IPS-15b (cell line): ENCODE measurements at regions not wholly inside any gene's neighbourhood (a gene's known extent, or its start where the extent isn't known, plus 50 kb on each side); places are given as distances from the start of the nearest gene placed in this dataset.
"Not testable (repeated sequence)": the region's sequence is repeated elsewhere in the genome, so short reads cannot be mapped to it uniquely, and the experiment has no call there.

Experiments
- H3K27me3 ChIP-seq: one replicate; pipeline ENCODE4 v1.6.1; 2013; ENCODE audit warnings: low read length; ENCODE audit not compliant: control insufficient read depth, insufficient read depth
- H3K36me3 ChIP-seq: one replicate; pipeline ENCODE4 v1.6.1; 2013; ENCODE audit warnings: low read length; ENCODE audit not compliant: control insufficient read depth, insufficient read depth
- H3K4me1 ChIP-seq: one replicate; pipeline ENCODE4 v1.6.1; 2013; ENCODE audit warnings: mild to moderate bottlenecking, low read length; ENCODE audit not compliant: control insufficient read depth, insufficient read depth
- H3K4me3 ChIP-seq: one replicate; pipeline ENCODE4 v1.5.1; 2013; ENCODE audit warnings: low read depth, low read length
- H3K9ac ChIP-seq: one replicate; pipeline ENCODE4 v1.6.1; 2013; ENCODE audit warnings: low read depth, mild to moderate bottlenecking, low read length
- H3K9me3 ChIP-seq: one replicate; pipeline ENCODE4 v1.6.1; 2013; ENCODE audit warnings: mild to moderate bottlenecking, low read length; ENCODE audit not compliant: control insufficient read depth, insufficient read depth

DNA sequence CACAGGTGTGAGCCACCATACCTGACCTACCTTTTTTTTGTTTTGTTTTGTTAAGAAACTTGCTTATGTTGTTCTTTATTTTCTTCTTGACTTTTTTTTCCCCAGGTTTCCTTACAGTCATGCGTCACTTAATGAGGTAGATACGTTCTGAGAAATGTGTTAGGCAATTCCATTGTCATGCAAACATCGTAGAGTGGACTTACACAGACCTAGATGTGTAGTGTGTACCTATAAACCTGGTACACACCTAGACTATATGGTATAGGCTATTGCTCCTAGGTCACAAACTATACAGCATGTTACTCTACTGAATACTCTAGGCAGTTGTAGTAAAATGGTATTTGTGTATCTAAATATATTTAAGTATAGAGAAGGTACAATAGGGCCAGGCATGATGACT, 448.6 kb downstream of the SPATA31D1 start:
- not testable (repeated sequence) for H3K27me3 ChIP-seq, H3K36me3 ChIP-seq, H3K4me1 ChIP-seq, H3K4me3 ChIP-seq, H3K9ac ChIP-seq
- H3K9me3 ChIP-seq: peaks cover 16% of the 10 kb centered on the region

DNA sequence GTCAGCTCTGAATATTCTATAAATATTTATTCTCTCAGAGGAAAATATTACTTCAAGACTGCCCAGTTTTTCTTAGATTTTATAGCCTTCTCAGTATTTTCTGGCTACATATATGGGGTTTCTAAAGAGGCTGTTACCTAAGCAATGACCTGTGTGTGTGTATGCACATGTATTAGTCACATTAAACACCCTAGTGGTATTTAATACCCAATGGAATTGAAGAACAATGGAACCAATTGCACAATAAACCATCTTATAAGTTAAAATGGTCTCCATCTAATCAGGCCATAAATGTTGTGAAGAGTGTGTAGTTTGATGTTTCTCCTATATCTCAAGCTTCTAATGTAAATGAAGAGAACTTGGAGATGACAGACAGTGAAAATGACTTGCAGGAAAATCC, 450.0 kb downstream of the SPATA31D1 start:
- Histone ChIP-seq H3K4me3 (no peak overlapping the region), H3K36me3 (peaks cover 4% of the 10 kb centered on the region), H3K9me3 (peaks cover 16% of the 10 kb centered on the region), H3K27me3 (no peaks in the 10 kb centered on the region), H3K4me1 (no peaks in the 10 kb centered on the region), H3K9ac (no peak overlapping the region)

DNA sequence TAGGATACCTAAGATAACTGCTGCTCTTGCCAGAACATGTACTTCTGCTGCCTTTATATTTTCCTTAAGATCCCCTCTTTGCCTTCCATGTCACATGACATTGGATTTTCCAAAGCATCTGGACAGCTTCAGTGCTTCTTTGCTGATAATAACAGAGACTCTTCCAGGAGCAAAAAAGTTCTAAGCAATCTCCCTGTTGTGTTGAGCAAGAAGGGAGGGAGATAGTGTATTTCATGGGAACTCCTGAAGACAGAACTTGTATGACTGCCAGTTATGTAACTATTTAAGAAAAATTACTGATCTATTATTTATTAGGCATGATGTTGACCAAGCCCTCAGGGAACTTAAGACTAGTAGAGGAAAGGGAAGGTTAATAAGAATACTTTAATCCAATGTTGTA, 454.7 kb downstream of the SPATA31D1 start:
- Histone ChIP-seq H3K27me3 (no peaks in the 10 kb centered on the region), H3K4me3 (no peak overlapping the region), H3K9ac (no peak overlapping the region), H3K4me1 (no peaks in the 10 kb centered on the region), H3K9me3 (peaks cover 16% of the 10 kb centered on the region), H3K36me3 (peaks cover 4% of the 10 kb centered on the region)

GRCh38 chr9:82445556-82445955, 457.0 kb downstream of the SPATA31D1 start:
- H3K36me3 ChIP-seq: peaks cover 1% of the 10 kb centered on the region
- H3K4me3 ChIP-seq: no peak overlapping the region
- H3K9ac ChIP-seq: no peak overlapping the region
- no peaks in the 10 kb centered on the region for H3K27me3 ChIP-seq
- peaks cover 14% of the 10 kb centered on the region for H3K9me3 ChIP-seq
- no peaks in the 10 kb centered on the region for H3K4me1 ChIP-seq

DNA sequence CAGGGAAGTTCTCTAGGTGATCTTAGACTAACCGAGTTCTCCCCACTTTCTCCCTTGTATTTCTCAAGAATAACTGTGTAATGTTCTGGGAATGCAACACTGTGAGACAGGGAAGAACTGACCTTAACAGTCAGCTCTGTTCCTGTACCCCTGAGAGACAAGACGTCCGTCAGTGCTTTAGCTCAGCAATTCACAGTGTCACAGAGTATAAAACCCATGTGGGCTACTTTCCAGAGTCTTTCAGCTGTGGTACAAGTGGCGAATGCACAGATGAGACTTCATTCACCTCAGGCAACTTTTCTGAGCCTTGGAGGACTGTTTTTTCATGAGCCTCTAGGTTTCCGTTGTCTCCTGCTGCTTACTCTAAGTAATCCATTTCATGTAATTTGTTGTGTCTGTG, 458.8 kb downstream of the SPATA31D1 start:
- Histone ChIP-seq H3K4me1 (no peaks in the 10 kb centered on the region), H3K4me3 (no peak overlapping the region), H3K36me3 (no peaks in the 10 kb centered on the region), H3K27me3 (no peaks in the 10 kb centered on the region), H3K9ac (no peak overlapping the region), H3K9me3 (no peaks in the 10 kb centered on the region)

GRCh38 chr9:82449986-82450385, 461.4 kb downstream of the SPATA31D1 start:
- H3K9ac ChIP-seq: no peak overlapping the region
- H3K9me3 ChIP-seq: no peaks in the 10 kb centered on the region
- no peaks in the 10 kb centered on the region for H3K27me3 ChIP-seq
- no peaks in the 10 kb centered on the region for H3K4me1 ChIP-seq
- H3K36me3 ChIP-seq: no peaks in the 10 kb centered on the region
- H3K4me3 ChIP-seq: no peak overlapping the region

- Histone ChIP-seq H3K9me3 (no peaks in the 10 kb centered on the region), H3K4me3 (no peak overlapping the region)
Measured at GRCh38 chr9:82454509-82455190, 466.1 kb downstream of the SPATA31D1 start.

GRCh38 chr9:82456642-82457041, 468.1 kb downstream of the SPATA31D1 start:
- Histone ChIP-seq H3K4me1 (no peaks in the 10 kb centered on the region), H3K9me3 (no peaks in the 10 kb centered on the region), H3K36me3 (no peaks in the 10 kb centered on the region), H3K27me3 (no peaks in the 10 kb centered on the region), H3K9ac (no peak overlapping the region), H3K4me3 (no peak overlapping the region)

More at GRCh38 chr9:82454509-82455190, 466.1 kb downstream of the SPATA31D1 start:
- H3K27me3 ChIP-seq: no peaks in the 10 kb centered on the region
- no peak overlapping the region for H3K9ac ChIP-seq
- H3K4me1 ChIP-seq: no peaks in the 10 kb centered on the region
- H3K36me3 ChIP-seq: no peaks in the 10 kb centered on the region

DNA sequence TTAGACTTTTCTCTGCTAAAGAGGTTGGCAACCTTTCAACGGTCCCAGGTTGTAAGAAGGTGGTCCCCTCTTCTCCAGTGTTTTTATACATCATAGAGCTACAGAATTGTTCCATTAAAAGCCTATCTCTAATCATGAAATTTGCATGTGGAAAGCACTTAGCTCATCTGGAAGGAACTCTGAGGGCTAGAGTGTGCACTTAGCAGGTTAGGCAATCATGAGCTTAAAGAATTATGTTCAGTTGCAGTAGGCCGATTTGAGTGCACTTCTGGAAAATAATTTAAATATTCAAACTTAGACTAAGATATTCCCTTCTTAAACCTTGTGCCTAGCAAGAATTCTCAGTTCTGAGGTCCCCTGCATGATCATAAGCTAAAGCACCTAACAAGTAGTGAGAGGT, 468.7 kb downstream of the SPATA31D1 start:
- Histone ChIP-seq H3K36me3 (no peaks in the 10 kb centered on the region), H3K4me3 (no peak overlapping the region), H3K27me3 (no peaks in the 10 kb centered on the region), H3K4me1 (no peaks in the 10 kb centered on the region), H3K9ac (no peak overlapping the region), H3K9me3 (no peaks in the 10 kb centered on the region)

- H3K4me1 ChIP-seq: no peaks in the 10 kb centered on the region
- no peaks in the 10 kb centered on the region for H3K36me3 ChIP-seq
- H3K9me3 ChIP-seq: no peaks in the 10 kb centered on the region
- no peak overlapping the region for H3K4me3 ChIP-seq
- H3K27me3 ChIP-seq: no peaks in the 10 kb centered on the region
- no peak overlapping the region for H3K9ac ChIP-seq
Measured at GRCh38 chr9:82457891-82458290, 469.3 kb downstream of the SPATA31D1 start.

- no peaks in the 10 kb centered on the region for H3K9me3 ChIP-seq
- no peaks in the 10 kb centered on the region for H3K4me1 ChIP-seq
- H3K36me3 ChIP-seq: no peaks in the 10 kb centered on the region
- no peak overlapping the region for H3K4me3 ChIP-seq
- H3K27me3 ChIP-seq: no peaks in the 10 kb centered on the region
- no peak overlapping the region for H3K9ac ChIP-seq
Measured at GRCh38 chr9:82458296-82458695, 469.7 kb downstream of the SPATA31D1 start.

DNA sequence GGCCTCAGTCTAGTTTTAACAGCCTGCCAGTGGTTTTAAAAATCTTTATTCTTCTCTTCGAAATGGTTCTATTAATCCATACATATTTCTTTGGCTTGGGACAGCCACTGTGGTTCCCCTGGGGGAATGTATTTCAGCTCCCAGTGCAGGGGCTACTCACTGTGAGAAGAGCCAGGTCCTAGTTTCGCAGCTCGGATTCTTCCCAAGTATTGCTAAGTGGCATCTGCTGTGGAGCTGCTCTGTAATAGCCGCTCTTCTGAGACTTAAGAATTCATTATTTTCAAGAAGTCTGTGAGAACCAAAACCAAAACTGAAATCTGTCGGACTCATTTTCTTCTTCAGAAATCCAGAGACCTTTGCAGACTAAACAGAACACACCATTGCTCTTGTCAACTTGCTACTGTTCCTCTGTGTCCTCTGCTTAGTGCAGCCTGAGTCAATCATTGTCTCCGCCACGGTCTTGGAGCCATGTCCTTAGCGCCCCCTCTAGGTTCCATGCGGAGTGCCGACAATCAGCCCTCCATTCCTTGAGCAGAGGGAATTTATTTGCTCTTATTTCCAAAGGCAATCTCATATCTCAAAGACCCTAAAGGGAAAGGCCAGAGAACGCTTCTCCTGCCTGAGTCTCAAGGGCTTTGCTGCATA, 478.2 kb downstream of the SPATA31D1 start:
- H3K27me3 ChIP-seq: no peaks in the 10 kb centered on the region
- H3K9me3 ChIP-seq: no peaks in the 10 kb centered on the region
- no peaks in the 10 kb centered on the region for H3K4me1 ChIP-seq
- H3K4me3 ChIP-seq: no peak overlapping the region
- no peaks in the 10 kb centered on the region for H3K36me3 ChIP-seq
- H3K9ac ChIP-seq: no peak overlapping the region
